GM12878 (cell line): ENCODE measurements at regions not wholly inside any gene's neighbourhood (a gene's known extent, or its start where the extent isn't known, plus 50 kb on each side); places are given as distances from the start of the nearest gene placed in this dataset.

ENCODE experiments used
- ATAC-seq: fragments of 200-7000 bp; cut with Tn5 transposase; 3 replicates; pipeline ENCODE4 v1.9.1; 2020; ENCODE audit warnings: mild to moderate bottlenecking, moderate library complexity
- BruUV-seq: library from RNA; stranded (reverse); fragments of 400-500 nt; replicated peaks from 2 replicates; lab custom pipeline; 2021; lab: Mats Ljungman, UMichigan
- CTCF ChIA-PET: fragments of 300-600 bp; sonication (Branson Sonifier 250); formaldehyde crosslinking; extraction: SDS; loops from one replicate; lab custom pipeline; 2021; ENCODE audit warnings: inconsistent platforms; lab: Yijun Ruan, JAX
- POLR2A ChIA-PET: fragments of 350-600 bp; formaldehyde crosslinking; extraction: SDS; loops from one replicate; lab custom pipeline; 2021; ENCODE audit warnings: inconsistent platforms; lab: Charles Lee
- RAD21 ChIA-PET: fragments of 300-600 bp; sonication (Branson Sonifier 250); formaldehyde crosslinking; loops from one replicate; lab custom pipeline; 2023; ENCODE audit warnings: antibody characterized with exemption; ENCODE audit not compliant: unreplicated experiment; lab: Charles Lee
- SMC1A ChIA-PET: fragments of 300-600 bp; sonication (Branson Sonifier 250); formaldehyde crosslinking; loops from one replicate; lab custom pipeline; 2023; ENCODE audit not compliant: unreplicated experiment, uncharacterized antibody; lab: Charles Lee
- DNase-seq: peaks from one replicate; pipeline ENCODE4 v3.0.0-alpha.2; 2011; ENCODE audit warnings: low read depth, low spot score
- FAIRE-seq: peaks from 3 replicates; lab custom pipeline; 2011; peaks lifted over from hg19 to GRCh38; lab: Jason Lieb, UNC
- H2AFZ ChIP-seq: 2 replicates; pipeline ENCODE4 v1.6.0; 2011; ENCODE audit warnings: low read depth, low read length, control low read depth; ENCODE audit not compliant: control insufficient read depth
- H3K27ac ChIP-seq: 2 replicates; pipeline ENCODE4 v1.5.1; 2011; ENCODE audit warnings: control low read depth; ENCODE audit not compliant: control insufficient read depth, insufficient read depth
- H3K27me3 ChIP-seq, 2 experiments: replicated peaks in 1 of 2; 2 replicates each; pipeline versions ENCODE4 v1.6.0 to v1.6.1; 2011; ENCODE audit warnings: low read length in 1 of 2; ENCODE audit not compliant: control insufficient read depth in 2 of 2, insufficient read depth in 2 of 2
- H3K36me3 ChIP-seq, 2 experiments: 2 replicates each; pipeline ENCODE4 v1.5.1; 2011; ENCODE audit warnings: low read length in 1 of 2; ENCODE audit not compliant: control insufficient read depth in 2 of 2, insufficient read depth in 2 of 2
- H3K4me1 ChIP-seq: 2 replicates; pipeline ENCODE4 v1.6.1; 2011; ENCODE audit warnings: mild to moderate bottlenecking, low read length, moderate library complexity, mixed read lengths; ENCODE audit not compliant: control insufficient read depth, insufficient read depth
- H3K4me2 ChIP-seq: 2 replicates; pipeline ENCODE4 v1.6.0; 2011; ENCODE audit warnings: control low read depth; ENCODE audit not compliant: control insufficient read depth, insufficient read depth
- H3K4me3 ChIP-seq: fragments of 200-600 bp; sonication (generic); 2 replicates; pipeline ENCODE4 v1.5.1; 2016
- H3K79me2 ChIP-seq: 2 replicates; pipeline ENCODE4 v1.6.0; 2011; ENCODE audit warnings: low read length; ENCODE audit not compliant: control insufficient read depth, insufficient read depth
- H3K9ac ChIP-seq: 2 replicates; pipeline ENCODE4 v1.8.0; 2011; ENCODE audit warnings: low read length, control low read depth, mixed read lengths; ENCODE audit not compliant: control insufficient read depth, insufficient read depth
- H3K9me3 ChIP-seq: replicated peaks from 3 replicates; pipeline ENCODE4 v1.5.1; 2011; ENCODE audit warnings: mild to moderate bottlenecking, low read length; ENCODE audit not compliant: control insufficient read depth, insufficient read depth
- H4K20me1 ChIP-seq: 2 replicates; pipeline ENCODE4 v1.6.0; 2011; ENCODE audit not compliant: control insufficient read depth, insufficient read depth
- BHLHE40 ChIP-seq, 2 experiments: fragments of 450-650 bp in 1 of 2; IDR thresholded peaks; 2 replicates each; pipeline ENCODE4 v1.6.1; 2011 to 2017; ENCODE audit warnings: low read depth in 2 of 2, borderline replicate concordance in 1 of 2, improper control_type of control experiment in 1 of 2, low read length in 1 of 2, mild to moderate bottlenecking in 1 of 2
- ETV6 ChIP-seq, 2 experiments: fragments of 450-650 bp in 1 of 2; IDR thresholded peaks in 1 of 2; conservative IDR thresholded peaks in 1 of 2; 2 replicates each; pipeline ENCODE4 v1.6.1; 2014; ENCODE audit warnings: antibody characterized with exemption in 1 of 2, borderline replicate concordance in 1 of 2, low read depth in 1 of 2, mild to moderate bottlenecking in 1 of 2, moderate library complexity in 1 of 2
- HDAC2 ChIP-seq: fragments of 200-600 bp; sonication (generic); IDR thresholded peaks from 2 replicates; pipeline ENCODE4 v1.6.1; 2017
- JUND ChIP-seq: IDR thresholded peaks from 2 replicates; pipeline ENCODE4 v1.6.1; 2012; ENCODE audit warnings: low read depth, mild to moderate bottlenecking, low read length, improper control_type of control experiment, moderate library complexity
- RUNX3 ChIP-seq: IDR thresholded peaks from 2 replicates; pipeline ENCODE4 v1.6.1; 2012; ENCODE audit warnings: low read length, inconsistent platforms
- SMC3 ChIP-seq: IDR thresholded peaks from 2 replicates; pipeline ENCODE4 v1.6.1; 2011; ENCODE audit warnings: low read length, improper control_type of control experiment, borderline replicate concordance
- SUZ12 ChIP-seq: fragments of 200-600 bp; sonication (generic); IDR thresholded peaks from one replicate; pipeline ENCODE4 v1.6.1; 2018; ENCODE audit warnings: antibody characterized with exemption, mild to moderate bottlenecking; ENCODE audit not compliant: unreplicated experiment
- ZZZ3 ChIP-seq: IDR thresholded peaks from 2 replicates; pipeline ENCODE4 v1.6.1; 2011; ENCODE audit warnings: low read depth; ENCODE audit not compliant: control insufficient read depth, insufficient read length
- WGBS: methylation state at CpG from one replicate; pipeline ENCODE4 v1.1.6; 2016; ENCODE audit warnings: low lambda C conversion rate; ENCODE audit not compliant: insufficient replicate concordance, insufficient coverage; ENCODE audit errors: missing lambda C conversion rate; 5-methylcytosine and 5-hydroxymethylcytosine counted together
- in situ Hi-C: fragments of 300-500 bp; cut with MboI; formaldehyde crosslinking; loops from 9 replicates; pipeline ENCODE4 v1.14.3; 2018; ENCODE audit warnings: mixed read lengths
- intact Hi-C: fragments of 100-400 bp; cut with micrococcal nuclease; formaldehyde crosslinking; loops from one replicate; pipeline ENCODE4 v1.14.2; 2022; ENCODE audit not compliant: unreplicated experiment
- TF ChIP-seq, protein P1 (sequence below): IDR thresholded peaks from 2 replicates; pipeline ENCODE4 v1.6.1; 2012; ENCODE audit warnings: improper control_type of control experiment, low read depth, low read length; ENCODE audit not compliant: insufficient replicate concordance
- TF ChIP-seq, protein P2 (sequence below): IDR thresholded peaks from 2 replicates; pipeline ENCODE4 v1.6.1; 2012; ENCODE audit warnings: low read depth, low read length, improper control_type of control experiment
- TF ChIP-seq, protein P3 (sequence below): fragments of 450-650 bp; formaldehyde crosslinking; IDR thresholded peaks from 2 replicates; pipeline ENCODE4 v1.4.0; 2020; ENCODE audit warnings: mild to moderate bottlenecking, moderate library complexity

DNA sequence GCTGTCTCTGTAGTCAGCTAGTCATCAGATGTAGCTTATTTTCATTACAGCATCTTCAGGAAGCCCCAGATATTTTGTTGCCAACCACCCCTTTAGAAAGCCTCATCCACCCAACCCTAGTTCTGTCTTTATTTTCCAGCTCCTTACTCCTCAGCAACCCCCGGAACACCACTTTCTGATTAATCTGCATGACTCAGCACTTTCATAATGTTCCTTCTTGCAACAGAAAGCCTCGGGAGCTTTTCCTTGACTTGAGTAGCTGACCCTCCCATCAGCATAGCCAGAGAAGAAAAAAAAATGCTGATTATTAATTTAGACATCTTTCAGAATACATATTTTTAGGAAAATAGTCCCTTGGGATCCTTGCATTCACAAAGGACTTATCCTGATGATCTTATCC, 244.0 kb upstream of the CXCL12 start (continued):
- TF ChIP-seq SMC3: no peak
- TF ChIP-seq, protein P1, sequence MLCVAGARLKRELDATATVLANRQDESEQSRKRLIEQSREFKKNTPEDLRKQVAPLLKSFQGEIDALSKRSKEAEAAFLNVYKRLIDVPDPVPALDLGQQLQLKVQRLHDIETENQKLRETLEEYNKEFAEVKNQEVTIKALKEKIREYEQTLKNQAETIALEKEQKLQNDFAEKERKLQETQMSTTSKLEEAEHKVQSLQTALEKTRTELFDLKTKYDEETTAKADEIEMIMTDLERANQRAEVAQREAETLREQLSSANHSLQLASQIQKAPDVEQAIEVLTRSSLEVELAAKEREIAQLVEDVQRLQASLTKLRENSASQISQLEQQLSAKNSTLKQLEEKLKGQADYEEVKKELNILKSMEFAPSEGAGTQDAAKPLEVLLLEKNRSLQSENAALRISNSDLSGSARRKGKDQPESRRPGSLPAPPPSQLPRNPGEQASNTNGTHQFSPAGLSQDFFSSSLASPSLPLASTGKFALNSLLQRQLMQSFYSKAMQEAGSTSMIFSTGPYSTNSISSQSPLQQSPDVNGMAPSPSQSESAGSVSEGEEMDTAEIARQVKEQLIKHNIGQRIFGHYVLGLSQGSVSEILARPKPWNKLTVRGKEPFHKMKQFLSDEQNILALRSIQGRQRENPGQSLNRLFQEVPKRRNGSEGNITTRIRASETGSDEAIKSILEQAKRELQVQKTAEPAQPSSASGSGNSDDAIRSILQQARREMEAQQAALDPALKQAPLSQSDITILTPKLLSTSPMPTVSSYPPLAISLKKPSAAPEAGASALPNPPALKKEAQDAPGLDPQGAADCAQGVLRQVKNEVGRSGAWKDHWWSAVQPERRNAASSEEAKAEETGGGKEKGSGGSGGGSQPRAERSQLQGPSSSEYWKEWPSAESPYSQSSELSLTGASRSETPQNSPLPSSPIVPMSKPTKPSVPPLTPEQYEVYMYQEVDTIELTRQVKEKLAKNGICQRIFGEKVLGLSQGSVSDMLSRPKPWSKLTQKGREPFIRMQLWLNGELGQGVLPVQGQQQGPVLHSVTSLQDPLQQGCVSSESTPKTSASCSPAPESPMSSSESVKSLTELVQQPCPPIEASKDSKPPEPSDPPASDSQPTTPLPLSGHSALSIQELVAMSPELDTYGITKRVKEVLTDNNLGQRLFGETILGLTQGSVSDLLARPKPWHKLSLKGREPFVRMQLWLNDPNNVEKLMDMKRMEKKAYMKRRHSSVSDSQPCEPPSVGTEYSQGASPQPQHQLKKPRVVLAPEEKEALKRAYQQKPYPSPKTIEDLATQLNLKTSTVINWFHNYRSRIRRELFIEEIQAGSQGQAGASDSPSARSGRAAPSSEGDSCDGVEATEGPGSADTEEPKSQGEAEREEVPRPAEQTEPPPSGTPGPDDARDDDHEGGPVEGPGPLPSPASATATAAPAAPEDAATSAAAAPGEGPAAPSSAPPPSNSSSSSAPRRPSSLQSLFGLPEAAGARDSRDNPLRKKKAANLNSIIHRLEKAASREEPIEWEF: no peak
- no peak for TF ChIP-seq BHLHE40 (IDR thresholded peaks at IDR 0.05; ENCODE audit: borderline replicate concordance in 1 of 2, low read depth in 2 of 2, low read length in 1 of 2)
- TF ChIP-seq JUND: no peak
- TF ChIP-seq SUZ12: no peak
- no peak for TF ChIP-seq HDAC2
- TF ChIP-seq, protein P2, sequence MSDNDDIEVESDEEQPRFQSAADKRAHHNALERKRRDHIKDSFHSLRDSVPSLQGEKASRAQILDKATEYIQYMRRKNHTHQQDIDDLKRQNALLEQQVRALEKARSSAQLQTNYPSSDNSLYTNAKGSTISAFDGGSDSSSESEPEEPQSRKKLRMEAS: no peak
- TF ChIP-seq ZZZ3: no peak

DNA sequence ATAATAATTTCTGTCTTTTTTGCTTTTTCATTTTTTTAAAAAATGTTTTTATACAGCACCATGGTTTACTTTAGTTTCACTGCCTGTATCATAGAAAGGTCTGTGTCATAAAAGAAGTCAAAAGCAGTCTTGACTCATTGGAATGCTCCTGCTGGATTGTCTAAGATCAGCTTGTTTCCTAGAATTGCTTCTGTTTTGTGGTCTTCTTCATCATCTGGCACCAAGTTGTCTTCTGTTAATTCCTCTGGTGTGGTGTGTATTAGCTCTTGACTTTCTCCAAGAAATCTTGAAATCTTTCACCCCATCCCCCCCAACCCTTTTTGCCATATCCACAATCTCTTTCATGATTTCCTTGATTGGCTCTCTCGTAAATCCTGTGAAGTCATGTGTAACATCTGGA, 250.3 kb upstream of the CXCL12 start:
- FAIRE-seq: no peak

More for the DNA sequence above, 250.3 kb upstream of the CXCL12 start:
- Histone ChIP-seq H3K9ac (no peak overlapping the region), H2AFZ (no peak overlapping the region), H3K36me3 (no peaks in the 10 kb centered on the region), H3K27ac (no peak overlapping the region), H3K4me3 (no peak overlapping the region), H3K4me2 (no peak overlapping the region), H3K27me3 (no peaks in the 10 kb centered on the region), H3K79me2 (no peaks in the 10 kb centered on the region), H3K9me3 (no peaks in the 10 kb centered on the region), H4K20me1 (no peaks in the 10 kb centered on the region), H3K4me1 (no peaks in the 10 kb centered on the region)
- TF ChIP-seq, protein P3, sequence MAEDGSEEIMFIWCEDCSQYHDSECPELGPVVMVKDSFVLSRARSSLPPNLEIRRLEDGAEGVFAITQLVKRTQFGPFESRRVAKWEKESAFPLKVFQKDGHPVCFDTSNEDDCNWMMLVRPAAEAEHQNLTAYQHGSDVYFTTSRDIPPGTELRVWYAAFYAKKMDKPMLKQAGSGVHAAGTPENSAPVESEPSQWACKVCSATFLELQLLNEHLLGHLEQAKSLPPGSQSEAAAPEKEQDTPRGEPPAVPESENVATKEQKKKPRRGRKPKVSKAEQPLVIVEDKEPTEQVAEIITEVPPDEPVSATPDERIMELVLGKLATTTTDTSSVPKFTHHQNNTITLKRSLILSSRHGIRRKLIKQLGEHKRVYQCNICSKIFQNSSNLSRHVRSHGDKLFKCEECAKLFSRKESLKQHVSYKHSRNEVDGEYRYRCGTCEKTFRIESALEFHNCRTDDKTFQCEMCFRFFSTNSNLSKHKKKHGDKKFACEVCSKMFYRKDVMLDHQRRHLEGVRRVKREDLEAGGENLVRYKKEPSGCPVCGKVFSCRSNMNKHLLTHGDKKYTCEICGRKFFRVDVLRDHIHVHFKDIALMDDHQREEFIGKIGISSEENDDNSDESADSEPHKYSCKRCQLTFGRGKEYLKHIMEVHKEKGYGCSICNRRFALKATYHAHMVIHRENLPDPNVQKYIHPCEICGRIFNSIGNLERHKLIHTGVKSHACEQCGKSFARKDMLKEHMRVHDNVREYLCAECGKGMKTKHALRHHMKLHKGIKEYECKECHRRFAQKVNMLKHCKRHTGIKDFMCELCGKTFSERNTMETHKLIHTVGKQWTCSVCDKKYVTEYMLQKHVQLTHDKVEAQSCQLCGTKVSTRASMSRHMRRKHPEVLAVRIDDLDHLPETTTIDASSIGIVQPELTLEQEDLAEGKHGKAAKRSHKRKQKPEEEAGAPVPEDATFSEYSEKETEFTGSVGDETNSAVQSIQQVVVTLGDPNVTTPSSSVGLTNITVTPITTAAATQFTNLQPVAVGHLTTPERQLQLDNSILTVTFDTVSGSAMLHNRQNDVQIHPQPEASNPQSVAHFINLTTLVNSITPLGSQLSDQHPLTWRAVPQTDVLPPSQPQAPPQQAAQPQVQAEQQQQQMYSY (CRISPR knock-in tag): no peak
- no peak for TF ChIP-seq RUNX3
- no peak for TF ChIP-seq ETV6 (conservative IDR thresholded peaks at IDR 0.05 in 1 of 2, IDR thresholded peaks at IDR 0.05 in 1 of 2; ENCODE audit: borderline replicate concordance in 1 of 2, low read depth in 1 of 2)
- POLR2A ChIA-PET: no interaction called here
- SMC1A ChIA-PET: no interaction called here
- BruUV-seq: no TSS peak
- CTCF ChIA-PET: no interaction called here
- RAD21 ChIA-PET: no interaction called here
- WGBS: 25% methylated on average over 1 of the region's 1 CpG
- DNase-seq: no peak
- ATAC-seq: no peak
- in situ Hi-C loops: no loop called here
- intact Hi-C loops: no loop called here
